ENCODE measurements at regions not wholly inside any gene's neighbourhood (a gene's known extent, or its start where the extent isn't known, plus 50 kb on each side); places are given as distances from the start of the nearest gene placed in this dataset.

DNA sequence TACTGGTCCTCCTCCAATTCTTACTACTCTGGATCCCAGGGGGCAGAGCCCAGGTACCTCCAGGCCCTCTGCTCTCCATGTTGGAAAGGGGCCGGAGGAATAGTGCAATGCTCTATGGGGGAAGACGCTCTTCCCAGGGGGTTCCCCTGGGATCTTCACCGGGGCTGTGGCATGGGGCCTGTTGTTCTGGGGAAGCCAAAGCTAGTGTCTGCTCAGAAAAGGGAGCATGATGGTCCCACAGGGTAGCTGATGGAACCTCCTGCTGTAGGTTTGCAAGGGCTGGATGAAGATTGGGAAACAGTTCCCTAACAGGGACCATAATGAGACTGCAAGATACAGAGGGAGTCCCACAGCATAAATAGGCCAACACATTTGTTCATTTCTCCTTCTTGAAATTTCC is 114.7 kb downstream of the IRX5 start:
- no peak overlapping the region for H3K4me2 ChIP-seq
- H3K79me2 ChIP-seq (ENCODE audit: insufficient read depth, low read depth): no peaks in the 10 kb centered on the region
- no peak overlapping the region for H3K4me3 ChIP-seq (IDR thresholded peaks at IDR 0.05; ENCODE audit: insufficient read depth, low read depth, low read length)
- no peaks in the 10 kb centered on the region for H4K20me1 ChIP-seq (ENCODE audit: insufficient read depth)
- no peaks in the 10 kb centered on the region for H3K36me3 ChIP-seq (ENCODE audit: insufficient read depth)
- TF ChIP-seq, protein P1, sequence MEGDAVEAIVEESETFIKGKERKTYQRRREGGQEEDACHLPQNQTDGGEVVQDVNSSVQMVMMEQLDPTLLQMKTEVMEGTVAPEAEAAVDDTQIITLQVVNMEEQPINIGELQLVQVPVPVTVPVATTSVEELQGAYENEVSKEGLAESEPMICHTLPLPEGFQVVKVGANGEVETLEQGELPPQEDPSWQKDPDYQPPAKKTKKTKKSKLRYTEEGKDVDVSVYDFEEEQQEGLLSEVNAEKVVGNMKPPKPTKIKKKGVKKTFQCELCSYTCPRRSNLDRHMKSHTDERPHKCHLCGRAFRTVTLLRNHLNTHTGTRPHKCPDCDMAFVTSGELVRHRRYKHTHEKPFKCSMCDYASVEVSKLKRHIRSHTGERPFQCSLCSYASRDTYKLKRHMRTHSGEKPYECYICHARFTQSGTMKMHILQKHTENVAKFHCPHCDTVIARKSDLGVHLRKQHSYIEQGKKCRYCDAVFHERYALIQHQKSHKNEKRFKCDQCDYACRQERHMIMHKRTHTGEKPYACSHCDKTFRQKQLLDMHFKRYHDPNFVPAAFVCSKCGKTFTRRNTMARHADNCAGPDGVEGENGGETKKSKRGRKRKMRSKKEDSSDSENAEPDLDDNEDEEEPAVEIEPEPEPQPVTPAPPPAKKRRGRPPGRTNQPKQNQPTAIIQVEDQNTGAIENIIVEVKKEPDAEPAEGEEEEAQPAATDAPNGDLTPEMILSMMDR (conservative IDR thresholded peaks at IDR 0.05; ENCODE audit: low read depth, low read length): no peak
- H3K27me3 ChIP-seq (ENCODE audit: insufficient read depth, low read depth): no peaks in the 10 kb centered on the region
- H3K4me1 ChIP-seq (ENCODE audit: low read depth, poor library complexity, severe bottlenecking): no peaks in the 10 kb centered on the region
- no peak overlapping the region for H2AFZ ChIP-seq (ENCODE audit: low read depth)
- no peak overlapping the region for H3K9ac ChIP-seq
- no peak overlapping the region for H3K27ac ChIP-seq

DNA sequence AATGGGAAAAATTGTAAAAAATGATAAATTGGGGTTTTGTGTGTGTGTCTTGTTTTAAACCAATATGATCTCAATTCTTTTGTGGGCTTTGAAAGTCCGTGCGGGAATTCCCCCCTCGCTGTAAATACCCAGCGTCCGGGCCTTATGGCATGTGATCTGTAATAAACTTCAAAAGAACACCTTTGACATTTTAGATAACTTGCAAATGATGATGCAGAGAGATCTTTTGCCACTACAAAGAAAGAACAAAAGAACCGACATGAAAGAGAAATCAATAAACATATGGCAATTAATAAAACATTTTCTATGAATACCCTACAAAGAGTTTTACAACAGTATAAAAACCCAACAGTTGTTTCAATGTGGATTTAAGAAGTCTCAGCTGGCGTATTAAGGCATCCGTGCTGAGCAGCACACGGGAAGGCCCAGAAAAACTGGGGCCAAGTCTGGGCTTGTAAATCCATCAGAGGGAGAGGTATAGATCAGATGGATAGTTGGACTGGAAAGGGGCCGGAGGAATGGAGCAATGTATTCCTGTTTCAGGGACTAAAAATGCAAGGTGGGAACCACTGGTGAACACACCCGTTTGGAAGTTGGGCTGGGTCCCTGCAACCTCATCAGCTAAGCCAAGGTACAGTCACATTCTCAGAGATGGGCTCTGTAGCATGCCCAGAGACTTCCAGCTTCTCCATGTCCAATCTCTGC is 115.2 kb downstream of the IRX5 start:
- Histone ChIP-seq H4K20me1 (ENCODE audit: insufficient read depth) (no peaks in the 10 kb centered on the region), H3K27ac (no peak overlapping the region), H3K79me2 (ENCODE audit: insufficient read depth, low read depth) (no peaks in the 10 kb centered on the region), H3K4me2 (no peak overlapping the region), H3K27me3 (ENCODE audit: insufficient read depth, low read depth) (no peaks in the 10 kb centered on the region), H3K36me3 (ENCODE audit: insufficient read depth) (no peaks in the 10 kb centered on the region), H3K4me3 (IDR thresholded peaks at IDR 0.05; ENCODE audit: insufficient read depth, low read depth, low read length) (no peak overlapping the region), H2AFZ (ENCODE audit: low read depth) (no peak overlapping the region), H3K4me1 (ENCODE audit: low read depth, poor library complexity, severe bottlenecking) (no peaks in the 10 kb centered on the region), H3K9ac (no peak overlapping the region)
- TF ChIP-seq, protein P1 (conservative IDR thresholded peaks at IDR 0.05; ENCODE audit: low read depth, low read length): no peak

DNA sequence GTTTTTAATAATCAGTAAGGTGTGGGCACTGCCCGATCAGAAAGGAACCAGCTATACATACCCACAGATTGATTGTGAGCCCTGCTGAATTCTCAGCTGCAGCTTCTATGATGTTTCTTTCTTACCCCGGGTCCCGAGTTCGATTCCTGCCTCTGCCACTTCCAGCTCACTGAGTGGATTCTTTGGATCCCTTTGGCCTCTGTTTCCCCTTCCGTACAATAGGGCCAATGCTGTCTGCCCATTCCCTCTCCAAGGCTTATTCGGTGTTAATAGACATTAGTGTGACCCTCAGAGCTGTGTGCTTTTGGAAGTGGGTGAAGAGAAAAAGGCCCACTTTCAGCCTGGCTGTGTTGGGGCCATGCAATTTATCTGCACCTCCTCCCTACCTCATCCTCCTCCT is 115.8 kb downstream of the IRX5 start:
- no peak overlapping the region for H2AFZ ChIP-seq (ENCODE audit: low read depth)
- no peaks in the 10 kb centered on the region for H3K27me3 ChIP-seq (ENCODE audit: insufficient read depth, low read depth)
- H3K4me1 ChIP-seq (ENCODE audit: low read depth, poor library complexity, severe bottlenecking): no peaks in the 10 kb centered on the region
- no peaks in the 10 kb centered on the region for H3K79me2 ChIP-seq (ENCODE audit: insufficient read depth, low read depth)
- TF ChIP-seq, protein P1 (conservative IDR thresholded peaks at IDR 0.05; ENCODE audit: low read depth, low read length): no peak
- H3K4me3 ChIP-seq (IDR thresholded peaks at IDR 0.05; ENCODE audit: insufficient read depth, low read depth, low read length): no peak overlapping the region
- no peaks in the 10 kb centered on the region for H4K20me1 ChIP-seq (ENCODE audit: insufficient read depth)
- no peak overlapping the region for H3K9ac ChIP-seq
- no peak overlapping the region for H3K4me2 ChIP-seq
- no peak overlapping the region for H3K27ac ChIP-seq
- no peaks in the 10 kb centered on the region for H3K36me3 ChIP-seq (ENCODE audit: insufficient read depth)

DNA sequence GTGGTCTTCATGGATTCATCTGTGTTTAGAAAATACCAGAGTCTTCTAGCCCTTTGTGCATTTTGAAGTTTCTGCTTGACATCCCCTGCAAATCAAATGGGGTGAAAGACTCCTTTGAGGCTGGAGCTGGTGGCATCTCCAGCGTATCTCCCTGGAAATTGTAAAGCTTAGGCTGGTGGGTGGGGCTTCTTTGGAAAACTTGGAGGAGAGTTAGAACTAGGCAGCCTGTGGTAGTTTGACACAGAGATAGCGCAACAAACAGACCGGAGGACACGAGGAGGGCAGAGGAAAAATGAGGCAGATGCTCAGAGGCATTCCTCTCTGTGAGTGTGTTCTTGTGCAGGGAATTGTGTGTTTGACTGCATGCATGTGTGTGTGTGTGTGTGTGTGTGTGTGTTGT is 116.3 kb downstream of the IRX5 start:
- TF ChIP-seq, protein P1 (conservative IDR thresholded peaks at IDR 0.05; ENCODE audit: low read depth, low read length): no peak
- no peak overlapping the region for H2AFZ ChIP-seq (ENCODE audit: low read depth)
- no peak overlapping the region for H3K4me3 ChIP-seq (IDR thresholded peaks at IDR 0.05; ENCODE audit: insufficient read depth, low read depth, low read length)

More for the DNA sequence above, 116.3 kb downstream of the IRX5 start:
- Histone ChIP-seq H3K4me1 (ENCODE audit: low read depth, poor library complexity, severe bottlenecking) (no peaks in the 10 kb centered on the region), H3K9ac (no peak overlapping the region), H4K20me1 (ENCODE audit: insufficient read depth) (no peaks in the 10 kb centered on the region), H3K27me3 (ENCODE audit: insufficient read depth, low read depth) (no peaks in the 10 kb centered on the region), H3K36me3 (ENCODE audit: insufficient read depth) (no peaks in the 10 kb centered on the region), H3K79me2 (ENCODE audit: insufficient read depth, low read depth) (no peaks in the 10 kb centered on the region), H3K27ac (no peak overlapping the region), H3K4me2 (no peak overlapping the region)
